Midbrain (tissue), 1 donor: ENCODE measurements at regions not wholly inside any gene's neighbourhood (a gene's known extent, or its start where the extent isn't known, plus 50 kb on each side); places are given as distances from the start of the nearest gene placed in this dataset.

ENCODE experiments used
- DNase-seq: peaks from one replicate; lab custom pipeline; 2025; lab: John Stamatoyannopoulos, UW

- DNase-seq: no peak
These were observed 333.8 kb downstream of the NUF2 start for GRCh38 chr1:163655565-163655964.

DNA sequence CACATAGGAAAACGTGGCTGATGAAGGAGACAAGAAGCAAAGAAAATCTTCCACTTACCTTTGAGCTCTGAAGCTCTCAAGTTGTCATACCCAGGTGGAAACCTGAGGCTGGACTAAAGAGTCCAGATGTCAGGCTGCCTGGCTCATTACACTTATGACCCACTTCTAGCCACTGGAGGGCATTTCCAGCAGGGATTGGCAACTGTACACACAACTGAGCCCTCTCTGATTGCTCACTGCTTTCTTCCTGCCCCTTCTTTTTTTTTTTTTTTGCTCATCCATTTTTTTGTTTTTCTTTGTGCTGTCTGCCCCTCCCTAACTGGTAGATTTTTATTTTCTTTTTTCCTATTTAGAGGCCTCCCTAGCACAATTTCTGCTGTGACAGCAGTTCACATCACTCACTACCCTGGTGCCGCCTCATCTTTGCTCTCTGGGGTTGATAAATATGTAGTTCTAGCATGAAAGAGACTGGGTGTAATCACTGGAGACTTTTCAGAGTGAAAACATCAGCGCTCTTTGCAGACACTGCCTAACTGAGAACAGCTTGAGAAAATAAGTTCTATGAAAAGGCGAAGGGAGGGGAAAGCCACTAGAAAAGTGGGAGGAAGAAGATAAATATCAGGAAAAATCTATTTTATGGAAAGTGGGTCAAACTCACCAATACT is 334.5 kb downstream of the NUF2 start:
- no peak for DNase-seq

GRCh38 chr1:163657719-163658118 is 336.0 kb downstream of the NUF2 start:
- DNase-seq: no peak

- no peak for DNase-seq
These were observed 339.6 kb downstream of the NUF2 start for GRCh38 chr1:163661391-163661790.

DNA sequence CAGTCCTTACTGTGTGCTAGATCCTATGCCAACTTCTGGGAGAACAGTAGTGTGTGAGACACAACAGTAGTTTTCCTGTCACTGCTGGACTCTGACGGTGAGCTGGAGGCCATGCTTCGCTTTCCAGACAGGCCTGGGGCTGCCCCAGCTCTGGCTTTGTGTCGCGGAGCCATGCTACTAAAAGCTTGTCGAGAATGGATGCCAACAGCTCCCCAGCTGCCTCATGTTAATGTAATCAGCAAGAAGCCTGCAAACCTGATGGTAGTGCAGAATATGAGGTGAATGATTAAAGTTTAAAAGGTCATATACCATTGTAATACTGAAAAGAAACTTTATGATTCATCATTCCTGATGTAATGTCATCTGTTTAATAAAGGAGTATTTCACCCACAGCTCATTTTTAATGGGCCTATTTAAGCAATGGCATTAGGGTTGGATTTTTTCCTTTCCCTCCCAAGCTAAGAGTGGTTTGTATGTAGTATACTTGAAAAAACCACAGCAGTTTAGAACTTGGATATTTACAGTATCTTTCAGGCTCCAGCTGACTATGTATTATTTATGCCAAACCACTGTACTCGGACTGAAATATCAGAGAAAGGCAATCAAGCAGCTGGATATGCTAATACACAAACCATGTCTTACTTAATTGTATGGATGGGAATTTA is 343.0 kb downstream of the NUF2 start:
- no peak for DNase-seq

GRCh38 chr1:163668472-163668871 is 346.7 kb downstream of the NUF2 start:
- DNase-seq: no peak

DNA sequence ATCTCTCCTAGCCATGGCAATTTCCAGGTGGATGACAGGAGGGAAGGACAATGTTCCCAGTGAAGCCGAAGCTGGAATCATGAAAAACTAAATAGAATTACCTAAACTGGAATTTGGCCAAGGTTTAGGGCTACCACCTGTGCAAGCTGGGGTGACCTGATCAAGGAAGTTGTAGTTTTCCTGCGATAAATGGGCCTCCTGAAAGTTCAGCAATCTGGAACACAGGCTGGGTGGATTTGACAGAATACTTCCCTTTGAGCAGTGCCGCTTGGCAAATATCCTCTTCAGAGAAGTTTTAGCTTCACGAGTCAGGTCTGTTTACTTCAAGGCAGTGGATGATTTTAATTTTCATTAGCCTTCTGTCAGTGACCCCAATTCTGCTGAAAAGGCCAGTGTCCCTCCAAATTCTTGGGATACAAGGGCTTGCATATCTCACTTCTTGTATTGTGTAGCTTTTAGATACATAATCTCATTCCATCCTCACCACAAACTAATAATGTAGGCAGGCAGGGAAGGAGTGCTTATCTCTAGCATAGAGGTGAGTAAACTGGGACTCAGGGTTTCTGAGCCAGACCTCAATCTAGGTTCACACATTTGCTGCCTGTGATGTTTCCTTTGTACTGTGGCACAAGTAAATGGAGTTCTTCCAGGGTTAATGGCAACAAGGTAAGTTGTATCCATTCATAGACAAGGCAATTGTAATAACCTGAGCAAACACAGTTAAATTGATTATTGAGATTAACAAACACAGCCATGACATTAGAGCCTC is 349.4 kb downstream of the NUF2 start:
- DNase-seq: no peak

DNA sequence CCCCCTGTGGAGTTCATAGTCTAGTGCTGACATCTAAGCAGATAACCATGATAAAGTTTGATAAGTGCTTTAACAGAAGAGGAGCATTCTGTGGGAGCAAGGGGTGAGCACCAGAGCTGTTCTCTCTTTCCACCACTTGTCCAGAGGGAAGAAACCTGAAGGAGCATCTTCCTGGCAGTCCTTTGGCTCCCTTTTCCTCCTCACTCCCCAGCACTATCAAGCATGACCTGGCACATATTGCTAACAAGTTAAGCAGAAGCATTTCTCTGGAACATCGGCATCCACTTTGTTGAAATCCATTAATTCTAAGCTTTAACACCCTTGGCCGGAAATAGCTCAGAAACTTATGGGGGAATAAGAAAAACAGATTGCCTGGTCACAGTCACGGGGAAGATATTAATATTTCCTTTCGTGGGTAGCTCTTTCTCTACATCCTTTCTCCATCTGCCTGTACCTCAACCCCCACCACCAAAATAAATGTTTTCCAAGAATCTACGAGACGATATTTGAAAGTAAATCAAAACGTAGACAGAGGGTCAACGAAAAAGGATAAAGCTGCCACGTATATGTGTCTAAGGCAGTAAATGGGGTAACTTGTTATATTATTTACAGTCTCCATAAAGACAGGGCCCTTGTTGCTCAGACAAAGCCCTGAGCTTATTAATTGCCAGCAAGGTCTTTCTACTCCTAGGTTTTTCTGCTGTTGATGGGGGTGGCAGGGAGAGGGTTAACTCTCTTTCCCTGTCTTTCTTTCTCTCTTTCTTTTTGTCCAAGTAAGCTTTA is 351.4 kb downstream of the NUF2 start:
- DNase-seq: no peak

- DNase-seq: no peak
These were observed 352.0 kb downstream of the NUF2 start for GRCh38 chr1:163673759-163674151.

GRCh38 chr1:163674236-163674635 is 352.5 kb downstream of the NUF2 start:
- DNase-seq: no peak

- no peak for DNase-seq
These were observed 363.0 kb downstream of the NUF2 start for GRCh38 chr1:163684785-163685184.

DNA sequence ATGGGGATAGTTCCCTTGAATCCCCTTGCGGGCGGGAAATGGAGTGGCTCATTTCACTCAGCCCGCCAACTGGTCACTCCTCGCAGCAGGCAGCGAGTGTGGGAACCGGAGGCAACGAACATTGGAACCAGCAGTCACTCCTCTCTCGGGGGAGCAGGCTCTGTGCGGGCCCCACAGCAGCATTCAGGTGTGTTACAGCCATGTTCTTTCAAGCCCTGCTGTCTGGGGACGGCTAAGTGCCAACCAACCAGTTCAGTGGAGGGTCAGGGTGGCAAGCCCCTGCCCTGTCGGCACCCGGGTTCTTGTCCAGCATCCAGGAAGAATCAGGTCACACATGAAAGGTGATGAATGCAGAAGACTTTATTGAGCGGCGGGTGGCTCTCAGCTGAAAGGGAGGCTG is 370.5 kb downstream of the NUF2 start:
- no peak for DNase-seq

DNA sequence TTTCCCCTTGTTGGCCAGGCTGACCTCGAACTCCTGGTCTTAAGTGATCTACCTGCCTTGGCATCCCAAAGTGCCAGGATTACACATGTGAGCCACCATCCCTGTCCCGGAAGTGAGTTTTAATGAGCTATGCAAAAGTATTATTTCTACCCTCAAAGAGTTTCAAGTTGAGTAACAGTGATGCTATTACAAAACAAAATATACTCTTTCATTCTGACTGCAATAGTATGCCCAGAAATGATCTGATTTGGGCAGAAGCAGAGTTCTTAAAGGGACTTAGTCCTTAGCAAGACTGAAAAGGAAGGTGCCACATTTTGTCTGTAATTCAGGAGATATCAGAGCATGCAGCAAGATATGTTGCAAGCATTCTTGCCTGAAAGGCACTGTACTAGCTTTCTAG is 375.4 kb downstream of the NUF2 start:
- no peak for DNase-seq

- no peak for DNase-seq
These were observed 380.1 kb downstream of the NUF2 start for GRCh38 chr1:163701783-163702374.

- no peak for DNase-seq
These were observed 382.0 kb downstream of the NUF2 start for GRCh38 chr1:163703794-163704193.

- DNase-seq: no peak
These were observed 385.2 kb downstream of the NUF2 start for GRCh38 chr1:163706915-163707314.

DNA sequence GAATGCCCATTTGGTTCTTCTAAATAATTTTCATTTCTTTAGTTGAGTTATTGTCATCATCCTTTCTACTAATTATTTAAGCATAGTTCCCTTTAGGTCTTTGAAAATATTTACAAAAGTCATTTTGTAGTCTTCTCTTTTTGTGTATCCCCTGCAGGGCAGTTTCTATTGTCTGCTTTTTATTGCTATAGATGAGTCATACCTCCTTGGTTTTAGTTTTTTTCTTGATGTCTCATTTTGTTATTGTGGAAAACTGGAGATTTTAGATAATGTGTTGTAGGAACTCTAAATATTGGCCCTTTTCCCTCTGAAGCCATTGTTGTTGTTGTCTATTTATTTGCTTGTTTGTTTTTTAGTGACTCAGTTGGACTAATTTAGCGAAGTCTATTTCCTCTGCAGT is 387.9 kb downstream of the NUF2 start:
- no peak for DNase-seq

- no peak for DNase-seq
These were observed 390.6 kb downstream of the NUF2 start for GRCh38 chr1:163712321-163712720.

GRCh38 chr1:163720294-163720693 is 398.5 kb downstream of the NUF2 start:
- no peak for DNase-seq

DNA sequence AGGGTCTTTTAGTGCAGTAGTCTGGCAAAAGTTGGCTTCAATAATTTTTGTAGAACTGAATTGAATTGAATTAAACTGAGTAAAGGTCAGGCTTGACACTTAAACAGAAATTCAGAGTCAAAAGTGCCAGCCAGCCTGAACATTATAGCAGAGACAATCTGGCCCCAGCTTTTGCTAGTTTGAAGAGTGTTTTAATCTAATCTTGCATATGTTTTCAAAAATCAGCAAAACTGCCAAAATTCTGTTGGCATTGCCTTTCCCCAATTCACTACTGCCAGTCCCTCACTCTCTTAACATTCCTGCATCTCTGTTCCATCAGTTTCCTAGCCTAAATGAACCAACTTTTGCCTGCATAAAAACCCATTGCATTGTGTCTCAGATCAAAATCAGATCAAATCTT is 403.8 kb downstream of the NUF2 start:
- DNase-seq: no peak

DNA sequence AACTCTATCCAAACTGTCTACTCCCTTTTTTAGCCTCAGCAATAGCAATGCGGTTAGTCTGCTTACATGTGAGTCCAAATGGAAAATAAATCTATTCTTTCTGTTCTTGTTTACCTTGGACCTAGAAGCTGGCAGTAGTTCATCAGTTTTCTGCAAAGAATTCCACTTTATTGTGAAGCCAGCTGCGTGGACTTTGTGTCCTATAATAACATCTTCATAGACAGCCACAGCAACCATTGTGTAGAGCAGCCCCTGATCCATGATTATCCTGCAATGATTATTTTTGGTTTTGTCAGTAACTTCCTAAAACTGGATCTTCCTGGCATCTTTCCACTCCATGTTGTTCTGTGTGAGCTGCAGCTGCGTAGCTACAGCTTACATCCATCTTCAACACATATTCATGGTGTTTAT is 408.7 kb downstream of the NUF2 start:
- DNase-seq: no peak

DNA sequence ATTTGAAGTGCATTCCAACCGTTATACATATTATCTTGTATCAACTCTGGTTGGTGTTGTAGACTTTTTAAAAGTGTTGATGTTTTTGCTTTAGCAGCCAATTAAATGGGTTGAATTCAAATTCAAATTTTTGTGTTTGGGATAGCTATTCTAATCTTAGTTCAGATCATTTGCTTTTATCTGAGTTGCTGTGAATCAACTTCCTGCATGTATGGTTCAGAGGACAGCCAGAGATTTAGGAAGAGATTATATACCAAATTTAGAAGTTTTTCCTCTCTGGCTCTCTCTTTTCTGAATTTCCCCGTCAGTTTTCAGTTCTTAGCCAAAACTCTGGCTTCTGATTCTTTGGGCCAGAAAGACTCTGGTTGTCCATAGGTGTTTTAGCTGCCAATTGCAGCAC is 415.5 kb downstream of the NUF2 start:
- no peak for DNase-seq
